Testis (tissue), 2 donors: ENCODE measurements at regions not wholly inside any gene's neighbourhood (a gene's known extent, or its start where the extent isn't known, plus 50 kb on each side); places are given as distances from the start of the nearest gene placed in this dataset.

Experiments used
- CTCF ChIP-seq, 3 experiments: fragments of 450-650 bp in 2 of 3; fragments of 200-600 bp in 1 of 3; sonication (generic) in 1 of 3; IDR thresholded peaks; one replicate each; pipeline ENCODE4 v1.5.1; 2016 to 2019; ENCODE audit warnings: antibody characterized with exemption in 3 of 3, mild to moderate bottlenecking in 2 of 3, moderate library complexity in 1 of 3
- POLR2A ChIP-seq: fragments of 450-650 bp; IDR thresholded peaks from one replicate; pipeline ENCODE4 v1.6.1; 2017; ENCODE audit warnings: antibody characterized with exemption, mild to moderate bottlenecking, moderate library complexity

GRCh38 chr11:134584001-134584561 is 172.0 kb upstream of the B3GAT1 start:
- TF ChIP-seq POLR2A (no peak), CTCF (IDR thresholded peaks at IDR 0.05) (no peak)
